Mammary epithelial cell (primary cell): ENCODE measurements at regions not wholly inside any gene's neighbourhood (a gene's known extent, or its start where the extent isn't known, plus 50 kb on each side); places are given as distances from the start of the nearest gene placed in this dataset.

Source experiments
- CTCF ChIP-seq, 2 donors: IDR thresholded peaks in 1 of 2; conservative IDR thresholded peaks in 1 of 2; 2 replicates each; pipeline ENCODE4 v1.5.1; 2011 to 2012; ENCODE audit warnings: inconsistent platforms in 2 of 2, low read length in 2 of 2, mild to moderate bottlenecking in 2 of 2, control low read depth in 1 of 2, low read depth in 1 of 2; ENCODE audit not compliant: insufficient read depth in 1 of 2; ENCODE audit errors: extremely low read depth in 1 of 2
- EZH2 ChIP-seq: IDR thresholded peaks from 2 replicates; pipeline ENCODE4 v1.6.1; 2012; ENCODE audit warnings: low read length, inconsistent platforms, borderline replicate concordance

- no peak for TF ChIP-seq EZH2
- no peak for TF ChIP-seq CTCF (conservative IDR thresholded peaks at IDR 0.05 in 1 of 2, IDR thresholded peaks at IDR 0.05 in 1 of 2; ENCODE audit: extremely low read depth in 1 of 2, insufficient read depth in 1 of 2, low read depth in 1 of 2, low read length in 2 of 2)
Observed at GRCh38 chr9:8085986-8086385, 286.4 kb upstream of the DMAC1 start.
